ENCODE measurements at regions not wholly inside any gene's neighbourhood (a gene's known extent, or its start where the extent isn't known, plus 50 kb on each side); places are given as distances from the start of the nearest gene placed in this dataset.

DNA sequence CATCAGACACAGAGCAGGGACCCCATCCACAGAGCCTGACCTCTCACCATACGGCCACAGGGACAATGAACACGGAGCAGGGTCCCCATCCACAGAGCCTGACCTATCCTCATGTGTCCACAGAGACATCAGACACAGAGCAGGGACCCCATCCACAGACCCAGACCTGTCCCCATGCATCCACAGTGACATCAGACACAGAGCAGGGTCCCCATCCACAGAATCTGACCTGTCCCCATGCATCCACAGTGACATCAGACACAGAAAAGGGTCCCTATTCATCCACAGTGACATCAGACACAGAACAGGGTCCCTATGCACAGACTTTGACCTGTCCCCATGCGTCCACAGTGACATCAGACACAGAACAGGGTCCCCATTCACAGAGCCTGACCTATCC lies 325.1 kb upstream of the RAB6C start:
- TF ChIP-seq, protein P1, sequence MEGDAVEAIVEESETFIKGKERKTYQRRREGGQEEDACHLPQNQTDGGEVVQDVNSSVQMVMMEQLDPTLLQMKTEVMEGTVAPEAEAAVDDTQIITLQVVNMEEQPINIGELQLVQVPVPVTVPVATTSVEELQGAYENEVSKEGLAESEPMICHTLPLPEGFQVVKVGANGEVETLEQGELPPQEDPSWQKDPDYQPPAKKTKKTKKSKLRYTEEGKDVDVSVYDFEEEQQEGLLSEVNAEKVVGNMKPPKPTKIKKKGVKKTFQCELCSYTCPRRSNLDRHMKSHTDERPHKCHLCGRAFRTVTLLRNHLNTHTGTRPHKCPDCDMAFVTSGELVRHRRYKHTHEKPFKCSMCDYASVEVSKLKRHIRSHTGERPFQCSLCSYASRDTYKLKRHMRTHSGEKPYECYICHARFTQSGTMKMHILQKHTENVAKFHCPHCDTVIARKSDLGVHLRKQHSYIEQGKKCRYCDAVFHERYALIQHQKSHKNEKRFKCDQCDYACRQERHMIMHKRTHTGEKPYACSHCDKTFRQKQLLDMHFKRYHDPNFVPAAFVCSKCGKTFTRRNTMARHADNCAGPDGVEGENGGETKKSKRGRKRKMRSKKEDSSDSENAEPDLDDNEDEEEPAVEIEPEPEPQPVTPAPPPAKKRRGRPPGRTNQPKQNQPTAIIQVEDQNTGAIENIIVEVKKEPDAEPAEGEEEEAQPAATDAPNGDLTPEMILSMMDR (IDR thresholded peaks at IDR 0.05; ENCODE audit: low read depth, low read length): no peak
- no peak for TF ChIP-seq EZH2phosphoT487 (IDR thresholded peaks at IDR 0.05; ENCODE audit: low read depth)
